ENCODE measurements at regions not wholly inside any gene's neighbourhood (a gene's known extent, or its start where the extent isn't known, plus 50 kb on each side); places are given as distances from the start of the nearest gene placed in this dataset.
"Not testable (repeated sequence)": the region's sequence is repeated elsewhere in the genome, so short reads cannot be mapped to it uniquely, and the experiment has no call there.

DNA sequence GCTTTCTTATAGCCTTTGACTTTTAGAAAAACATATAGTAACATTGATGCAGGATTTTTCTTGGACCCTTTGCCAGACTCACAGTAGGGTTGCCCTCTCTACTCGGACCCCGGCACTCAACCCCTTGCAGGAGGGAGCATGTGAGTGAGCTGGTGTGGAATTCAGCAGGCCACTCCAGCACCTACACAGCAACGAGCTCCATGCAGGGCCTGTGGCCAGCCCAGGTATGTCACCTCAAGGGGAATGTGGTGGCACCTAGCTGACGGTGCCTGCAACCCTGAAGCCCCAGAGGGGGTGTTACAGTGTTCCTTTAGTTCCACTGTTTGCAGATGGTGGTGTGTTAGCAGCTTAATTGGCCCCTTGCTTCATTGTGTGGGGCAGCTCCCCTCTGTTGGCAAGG is 414.9 kb downstream of the KCNJ2 start:
- no peaks in the 10 kb centered on the region for H3K36me3 Mint-ChIP-seq (ENCODE audit: unreplicated experiment)
- no peak for TF ChIP-seq CTCF (IDR thresholded peaks at IDR 0.05; ENCODE audit: partially characterized antibody, unreplicated experiment)
- H3K27me3 Mint-ChIP-seq (ENCODE audit: unreplicated experiment), result peaks cover 7% of the 10 kb centered on the region
- no peak for DNase-seq
- no peak overlapping the region for H3K4me3 Mint-ChIP-seq (ENCODE audit: unreplicated experiment)
- peaks cover 2% of the 10 kb centered on the region for H3K4me1 Mint-ChIP-seq (ENCODE audit: low read depth, unreplicated experiment)
- no peak overlapping the region for H3K27ac Mint-ChIP-seq (ENCODE audit: unreplicated experiment)
- H3K9me3 Mint-ChIP-seq (ENCODE audit: unreplicated experiment), result peaks cover 3% of the 10 kb centered on the region

DNA sequence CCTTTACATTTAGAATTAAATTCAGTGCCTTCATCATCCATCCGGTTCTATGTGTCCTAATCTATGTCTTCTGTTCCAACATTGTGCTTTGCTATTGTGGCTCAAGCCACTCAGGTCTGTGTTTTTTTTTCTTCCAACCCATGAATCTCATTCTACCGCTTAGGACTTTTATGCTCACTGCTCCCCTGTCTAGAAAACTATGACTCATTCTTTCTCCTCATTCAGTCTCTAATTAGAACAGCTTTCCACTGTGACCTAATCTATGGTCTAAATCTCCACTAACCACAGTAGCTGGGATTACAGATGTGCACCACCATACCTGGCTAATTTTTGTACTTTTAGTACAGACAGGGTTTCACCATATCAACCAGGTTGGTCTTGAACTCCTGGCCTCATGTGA is 418.7 kb downstream of the KCNJ2 start:
- peaks cover 5% of the 10 kb centered on the region for H3K27me3 Mint-ChIP-seq (ENCODE audit: unreplicated experiment)
- no peaks in the 10 kb centered on the region for H3K36me3 Mint-ChIP-seq (ENCODE audit: unreplicated experiment)
- peaks cover 2% of the 10 kb centered on the region for H3K4me1 Mint-ChIP-seq (ENCODE audit: low read depth, unreplicated experiment)
- no peak for DNase-seq
- no peak overlapping the region for H3K27ac Mint-ChIP-seq (ENCODE audit: unreplicated experiment)
- H3K4me3 Mint-ChIP-seq (ENCODE audit: unreplicated experiment), result no peak overlapping the region
- TF ChIP-seq CTCF (IDR thresholded peaks at IDR 0.05; ENCODE audit: partially characterized antibody, unreplicated experiment), result no peak
- H3K9me3 Mint-ChIP-seq (ENCODE audit: unreplicated experiment), result peaks cover 3% of the 10 kb centered on the region

DNA sequence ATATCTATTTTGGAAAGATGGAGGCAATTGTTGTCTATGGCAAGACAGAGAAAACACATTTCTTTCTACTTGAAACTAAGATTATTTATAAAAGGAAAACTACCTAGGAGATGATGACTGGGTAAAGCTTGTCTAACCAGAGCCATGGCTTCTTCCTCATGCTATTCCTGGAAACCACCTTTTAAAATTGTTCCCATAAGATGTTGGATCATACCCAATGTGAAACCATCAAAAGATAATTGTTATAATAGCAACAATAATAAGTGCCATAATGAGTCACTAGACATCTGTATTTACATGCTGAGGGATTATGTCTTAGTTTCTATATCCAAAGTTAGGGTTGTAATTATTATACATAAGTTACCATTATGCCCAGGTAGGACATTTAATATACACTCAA is 428.4 kb downstream of the KCNJ2 start:
- no peak overlapping the region for H3K27ac Mint-ChIP-seq (ENCODE audit: unreplicated experiment)

DNA sequence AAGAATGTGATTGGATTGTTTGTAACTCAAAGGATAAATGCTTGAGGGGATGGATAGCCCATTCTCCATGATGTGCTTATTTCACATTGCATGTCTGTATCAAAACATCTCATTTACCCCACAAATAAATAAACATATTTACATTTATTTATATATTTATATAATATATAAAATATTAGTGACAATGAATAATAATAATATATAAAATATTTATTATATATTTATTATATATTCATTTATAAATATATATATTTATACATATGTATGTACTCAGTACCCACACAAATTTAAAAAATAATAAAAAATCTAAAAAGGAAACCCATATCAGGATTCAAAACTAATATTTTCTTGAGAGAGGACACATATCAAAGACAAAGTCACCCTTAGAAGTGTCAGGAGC is 429.9 kb downstream of the KCNJ2 start:
- Mint-ChIP-seq H3K36me3 (ENCODE audit: unreplicated experiment) (no peaks in the 10 kb centered on the region), H3K27me3 (ENCODE audit: unreplicated experiment) (no peaks in the 10 kb centered on the region), H3K27ac (ENCODE audit: unreplicated experiment) (no peak overlapping the region), H3K4me1 (ENCODE audit: low read depth, unreplicated experiment) (no peaks in the 10 kb centered on the region), H3K4me3 (ENCODE audit: unreplicated experiment) (no peak overlapping the region), H3K9me3 (ENCODE audit: unreplicated experiment) (no peaks in the 10 kb centered on the region)
- no peak for DNase-seq
- no peak for TF ChIP-seq CTCF (IDR thresholded peaks at IDR 0.05; ENCODE audit: partially characterized antibody, unreplicated experiment)

More for the DNA sequence above, 428.4 kb downstream of the KCNJ2 start:
- no peaks in the 10 kb centered on the region for H3K9me3 Mint-ChIP-seq (ENCODE audit: unreplicated experiment)
- H3K27me3 Mint-ChIP-seq (ENCODE audit: unreplicated experiment), result no peaks in the 10 kb centered on the region
- DNase-seq, result no peak
- no peak for TF ChIP-seq CTCF (IDR thresholded peaks at IDR 0.05; ENCODE audit: partially characterized antibody, unreplicated experiment)
- no peak overlapping the region for H3K4me3 Mint-ChIP-seq (ENCODE audit: unreplicated experiment)
- no peaks in the 10 kb centered on the region for H3K4me1 Mint-ChIP-seq (ENCODE audit: low read depth, unreplicated experiment)
- no peaks in the 10 kb centered on the region for H3K36me3 Mint-ChIP-seq (ENCODE audit: unreplicated experiment)

- H3K4me1 Mint-ChIP-seq (ENCODE audit: low read depth, unreplicated experiment); H3K4me3 Mint-ChIP-seq (ENCODE audit: unreplicated experiment); H3K36me3 Mint-ChIP-seq (ENCODE audit: unreplicated experiment): not testable (repeated sequence)
Measured at GRCh38 chr17:70599945-70600344, 430.6 kb downstream of the KCNJ2 start.

GRCh38 chr17:70603226-70603625 is 433.9 kb downstream of the KCNJ2 start:
- no peak for TF ChIP-seq CTCF (IDR thresholded peaks at IDR 0.05; ENCODE audit: partially characterized antibody, unreplicated experiment)
- Mint-ChIP-seq H3K4me3 (ENCODE audit: unreplicated experiment) (no peak overlapping the region), H3K27ac (ENCODE audit: unreplicated experiment) (no peak overlapping the region), H3K4me1 (ENCODE audit: low read depth, unreplicated experiment) (no peaks in the 10 kb centered on the region), H3K9me3 (ENCODE audit: unreplicated experiment) (no peaks in the 10 kb centered on the region), H3K27me3 (ENCODE audit: unreplicated experiment) (no peaks in the 10 kb centered on the region), H3K36me3 (ENCODE audit: unreplicated experiment) (no peaks in the 10 kb centered on the region)
- no peak for DNase-seq

More at GRCh38 chr17:70599945-70600344, 430.6 kb downstream of the KCNJ2 start:
- H3K27me3 Mint-ChIP-seq (ENCODE audit: unreplicated experiment); H3K27ac Mint-ChIP-seq (ENCODE audit: unreplicated experiment); H3K9me3 Mint-ChIP-seq (ENCODE audit: unreplicated experiment); DNase-seq: not testable (repeated sequence)

Data from glutamatergic neuron (in vitro differentiated cells).